ENCODE measurements at regions not wholly inside any gene's neighbourhood (a gene's known extent, or its start where the extent isn't known, plus 50 kb on each side); places are given as distances from the start of the nearest gene placed in this dataset.

DNA sequence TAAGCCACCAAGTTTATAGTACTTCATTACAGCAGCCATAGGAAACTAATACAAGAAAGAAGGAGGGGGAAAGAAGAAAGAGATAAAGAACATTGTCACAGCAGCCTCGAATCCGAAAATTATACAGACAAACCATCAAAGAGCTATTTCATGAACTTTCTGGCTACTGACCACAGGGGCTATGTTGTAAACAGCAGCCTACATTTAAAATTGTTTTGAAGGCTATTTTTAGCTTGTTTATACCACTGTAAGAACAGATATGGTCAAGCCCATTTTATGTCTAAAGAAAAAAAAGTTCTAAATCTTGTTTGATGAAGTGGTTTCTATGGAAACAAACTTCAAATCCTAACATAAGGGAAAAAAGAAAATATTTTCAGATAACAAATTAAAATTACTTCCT is 282.1 kb downstream of the GABRG1 start:
- Histone ChIP-seq H3K9me3 (no peaks in the 10 kb centered on the region), H3K27ac (no peak overlapping the region), H3K4me3 (no peak overlapping the region), H3K27me3 (no peaks in the 10 kb centered on the region), H3K4me1 (no peaks in the 10 kb centered on the region), H3K36me3 (no peaks in the 10 kb centered on the region)
- TF ChIP-seq, protein P1, sequence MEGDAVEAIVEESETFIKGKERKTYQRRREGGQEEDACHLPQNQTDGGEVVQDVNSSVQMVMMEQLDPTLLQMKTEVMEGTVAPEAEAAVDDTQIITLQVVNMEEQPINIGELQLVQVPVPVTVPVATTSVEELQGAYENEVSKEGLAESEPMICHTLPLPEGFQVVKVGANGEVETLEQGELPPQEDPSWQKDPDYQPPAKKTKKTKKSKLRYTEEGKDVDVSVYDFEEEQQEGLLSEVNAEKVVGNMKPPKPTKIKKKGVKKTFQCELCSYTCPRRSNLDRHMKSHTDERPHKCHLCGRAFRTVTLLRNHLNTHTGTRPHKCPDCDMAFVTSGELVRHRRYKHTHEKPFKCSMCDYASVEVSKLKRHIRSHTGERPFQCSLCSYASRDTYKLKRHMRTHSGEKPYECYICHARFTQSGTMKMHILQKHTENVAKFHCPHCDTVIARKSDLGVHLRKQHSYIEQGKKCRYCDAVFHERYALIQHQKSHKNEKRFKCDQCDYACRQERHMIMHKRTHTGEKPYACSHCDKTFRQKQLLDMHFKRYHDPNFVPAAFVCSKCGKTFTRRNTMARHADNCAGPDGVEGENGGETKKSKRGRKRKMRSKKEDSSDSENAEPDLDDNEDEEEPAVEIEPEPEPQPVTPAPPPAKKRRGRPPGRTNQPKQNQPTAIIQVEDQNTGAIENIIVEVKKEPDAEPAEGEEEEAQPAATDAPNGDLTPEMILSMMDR (IDR thresholded peaks at IDR 0.05): no peak
- DNase-seq (peak in 2 of 4 donors; percentile 49 to 62), ATAC-seq (no peak)
- intact Hi-C loops (cut with DNase I): no loop called here

- TF ChIP-seq, protein P1 (IDR thresholded peaks at IDR 0.05): no peak
- H3K27me3 ChIP-seq: no peaks in the 10 kb centered on the region
- H3K4me3 ChIP-seq: no peak overlapping the region
- H3K36me3 ChIP-seq: no peaks in the 10 kb centered on the region
- peaks cover 0 to 18% of the 10 kb centered on the region in 2 donors for H3K9me3 ChIP-seq
- no peaks in the 10 kb centered on the region for H3K4me1 ChIP-seq
- DNase-seq (no peak), ATAC-seq (no peak)
- intact Hi-C loops (cut with DNase I): no loop called here
- H3K27ac ChIP-seq: no peak overlapping the region
These were observed 292.2 kb downstream of the GABRG1 start for GRCh38 chr4:45831692-45832091.

GRCh38 chr4:45803994-45804393 is 319.9 kb downstream of the GABRG1 start:
- Histone ChIP-seq H3K27ac (no peak overlapping the region), H3K9me3 (peaks cover 0 to 5% of the 10 kb centered on the region in 2 donors), H3K4me3 (no peak overlapping the region), H3K4me1 (no peaks in the 10 kb centered on the region), H3K36me3 (no peaks in the 10 kb centered on the region), H3K27me3 (no peaks in the 10 kb centered on the region)
- TF ChIP-seq, protein P1 (IDR thresholded peaks at IDR 0.05): no peak
- no peak for DNase-seq
- no peak for ATAC-seq
- intact Hi-C loops (cut with DNase I): no loop called here

DNA sequence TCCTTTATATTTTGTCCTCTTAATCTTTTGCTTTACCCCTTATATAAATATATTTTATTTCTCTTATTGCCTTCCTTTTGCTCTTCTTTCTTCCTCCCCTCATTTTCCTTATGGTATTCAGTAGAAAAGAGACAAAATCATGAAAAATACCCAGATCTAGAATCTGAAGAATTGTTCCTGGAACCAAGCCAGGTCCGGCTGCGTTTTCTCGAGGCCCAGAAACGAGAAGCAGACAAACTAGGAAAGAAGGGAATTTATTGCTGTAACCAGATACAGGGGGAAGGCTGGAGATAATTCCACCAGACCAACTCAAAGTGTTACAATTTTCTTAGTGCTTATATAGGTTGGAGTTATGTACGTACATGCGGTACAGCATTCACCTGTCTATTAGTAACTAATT is 328.7 kb downstream of the GABRG1 start:
- intact Hi-C loops (cut with DNase I): no loop called here
- no peak for ATAC-seq
- TF ChIP-seq, protein P1 (IDR thresholded peaks at IDR 0.05): no peak
- Histone ChIP-seq H3K4me1 (no peaks in the 10 kb centered on the region), H3K36me3 (no peaks in the 10 kb centered on the region), H3K27ac (no peak overlapping the region), H3K27me3 (no peaks in the 10 kb centered on the region), H3K4me3 (no peak overlapping the region), H3K9me3 (no peaks in the 10 kb centered on the region)
- peak in 1 of 4 donors; percentile 16 for DNase-seq

GRCh38 chr4:45778514-45778913 is 345.3 kb downstream of the GABRG1 start:
- intact Hi-C loops (cut with DNase I): no loop called here
- Histone ChIP-seq H3K9me3 (peaks cover 0 to 16% of the 10 kb centered on the region in 2 donors), H3K4me3 (no peak overlapping the region), H3K4me1 (no peaks in the 10 kb centered on the region), H3K27ac (no peak overlapping the region), H3K36me3 (no peaks in the 10 kb centered on the region), H3K27me3 (no peaks in the 10 kb centered on the region)
- DNase-seq (peak in 2 of 4 donors; percentile 9 to 12), ATAC-seq (no peak)
- TF ChIP-seq, protein P1 (IDR thresholded peaks at IDR 0.05): no peak

All from left lung (tissue), 4 donors.